Hematopoietic multipotent progenitor cell treated with erythropoietin and hydrocortisone succinate and interleukin-3 and kit ligand, for 17 days (in vitro differentiated cells): ENCODE measurements at regions not wholly inside any gene's neighbourhood (a gene's known extent, or its start where the extent isn't known, plus 50 kb on each side); places are given as distances from the start of the nearest gene placed in this dataset.
"Not testable (repeated sequence)": the region's sequence is repeated elsewhere in the genome, so short reads cannot be mapped to it uniquely, and the experiment has no call there.

Source experiments
- DNase-seq: peaks from one replicate; pipeline ENCODE4 v3.0.0-alpha.2; 2015; ENCODE audit warnings: low spot score

DNA sequence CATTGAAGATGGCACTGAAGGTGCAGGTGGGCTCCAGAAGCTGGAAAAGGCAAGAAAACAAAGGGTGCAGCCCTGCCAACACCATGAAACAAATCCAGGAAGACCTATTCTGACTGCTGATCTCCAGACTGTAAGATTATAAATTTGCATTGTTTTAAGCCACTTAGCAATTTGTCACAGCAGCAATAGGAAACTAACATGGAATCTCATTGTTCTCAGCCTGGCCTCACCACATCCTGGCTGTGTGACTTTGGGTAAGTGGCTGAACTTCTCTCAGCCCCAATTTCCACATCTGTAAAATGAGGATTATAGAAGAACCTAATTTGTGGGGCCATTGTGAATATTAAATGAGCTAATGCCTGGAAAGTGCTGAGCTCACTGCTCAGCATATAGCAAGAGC lies 160.4 kb upstream of the MAFB start:
- DNase-seq: no peak

GRCh38 chr20:40851051-40851450 lies 162.0 kb upstream of the MAFB start:
- DNase-seq: no peak

DNA sequence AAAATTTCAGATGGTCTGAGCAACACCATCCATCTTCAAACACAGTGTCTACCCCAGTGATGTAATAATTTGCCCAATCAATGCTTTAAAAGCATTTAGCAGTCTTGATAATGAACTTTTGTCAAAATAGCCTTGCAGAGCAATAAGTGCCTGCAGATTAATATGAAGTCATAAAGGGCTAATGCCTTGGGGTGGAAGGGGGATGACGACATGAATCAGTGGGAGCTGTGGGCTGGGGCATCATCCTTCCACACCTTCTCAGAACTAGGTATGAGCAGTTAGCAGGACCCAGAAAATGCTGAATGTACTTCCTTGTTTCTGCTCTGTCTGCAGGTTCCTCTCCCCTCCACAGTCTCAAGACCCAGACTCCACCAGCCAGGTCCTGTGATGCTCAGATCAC lies 166.2 kb upstream of the MAFB start:
- DNase-seq: no peak

DNA sequence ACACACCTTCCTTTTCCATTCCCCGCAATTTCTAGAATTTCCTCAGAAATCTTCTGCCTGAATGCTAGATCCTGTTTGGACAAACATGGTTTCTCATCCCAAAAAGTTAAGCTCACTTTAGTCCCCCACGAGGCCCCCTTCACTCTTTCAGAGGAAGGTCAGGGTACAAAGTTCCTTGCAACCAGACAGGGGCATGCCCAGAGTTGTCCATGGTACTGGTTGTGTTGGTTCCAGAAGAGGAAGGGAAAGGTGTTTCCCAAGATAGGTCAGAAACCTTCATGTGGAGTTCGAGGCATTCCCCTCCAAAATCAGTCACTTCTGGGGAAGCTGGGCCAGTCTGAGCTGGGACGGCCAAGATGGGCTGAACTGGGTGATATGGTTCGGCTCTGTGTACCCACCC lies 167.6 kb upstream of the MAFB start:
- DNase-seq: no peak

DNA sequence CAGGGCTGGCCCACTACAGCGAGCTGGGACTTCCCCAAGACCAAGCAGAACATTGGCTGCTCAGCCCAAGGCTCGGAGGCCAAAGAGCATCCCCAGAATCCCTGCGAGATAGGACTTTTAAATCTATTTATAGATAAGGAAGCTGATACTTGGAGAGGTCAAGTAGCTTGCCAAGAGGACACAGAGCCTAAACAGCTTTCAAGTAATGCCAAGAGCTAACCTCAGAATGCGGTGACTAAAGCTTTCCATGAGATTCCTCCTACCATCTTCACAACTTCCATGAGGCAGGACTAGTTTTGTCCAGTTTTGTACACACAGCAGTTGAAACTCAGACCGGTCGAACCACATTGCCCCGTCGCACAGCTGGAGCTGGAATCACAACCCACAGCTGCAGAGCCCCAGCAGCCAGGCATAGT lies 168.1 kb upstream of the TOP1 start:
- DNase-seq: no peak

DNA sequence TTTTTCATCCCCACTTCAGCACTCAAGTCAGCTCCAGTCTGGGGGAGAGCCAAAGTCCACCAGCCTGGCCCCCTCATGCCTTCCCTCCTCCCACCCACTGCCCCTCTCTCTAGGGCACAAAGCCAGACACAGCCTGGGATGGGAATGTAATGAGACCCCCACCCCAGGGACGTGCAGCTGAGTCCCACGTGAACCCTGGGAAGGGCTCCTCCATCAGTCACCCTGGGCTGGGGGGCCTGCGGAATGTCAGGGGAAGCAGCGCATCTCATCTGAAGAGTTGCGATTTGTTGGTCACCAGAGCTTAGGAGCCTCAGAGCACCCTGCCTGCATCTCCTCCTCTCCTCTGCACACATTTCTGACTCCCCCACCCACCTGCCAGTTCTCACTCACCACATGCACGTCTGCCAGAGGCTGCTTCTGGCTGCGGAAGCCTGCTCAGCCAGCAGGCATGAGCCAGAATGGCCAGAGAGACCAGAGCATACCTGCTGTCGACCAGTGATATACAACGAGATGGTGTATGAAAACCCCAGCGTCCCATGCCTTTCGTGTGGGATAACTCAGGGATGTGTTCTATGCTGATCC lies 167.1 kb upstream of the TOP1 start:
- DNase-seq: no peak

- no peak for DNase-seq
These were observed 165.2 kb upstream of the TOP1 start for GRCh38 chr20:40863355-40863919.

- DNase-seq: no peak
These were observed 164.2 kb upstream of the TOP1 start for GRCh38 chr20:40864470-40864869.

GRCh38 chr20:40865095-40865494 lies 163.5 kb upstream of the TOP1 start:
- no peak for DNase-seq

DNA sequence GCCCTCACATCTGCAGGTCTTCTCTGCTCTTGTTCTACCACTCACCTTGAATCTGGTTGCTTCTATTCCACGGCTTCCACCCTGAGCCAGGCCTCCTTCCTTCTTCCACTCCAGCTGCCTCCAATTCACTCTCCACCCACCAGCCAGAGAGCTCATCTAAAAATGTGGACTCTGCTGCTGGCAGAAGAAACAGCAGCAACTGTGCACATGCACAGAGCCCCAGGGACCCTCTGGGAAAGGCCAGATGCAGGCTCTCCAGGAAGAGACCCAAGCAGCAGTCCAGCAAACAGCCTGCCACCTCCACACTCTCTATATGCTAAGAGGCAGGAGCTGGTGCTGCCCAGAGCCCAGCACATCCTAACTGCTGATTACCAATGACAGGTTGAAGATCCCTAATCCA lies 162.6 kb upstream of the TOP1 start:
- DNase-seq: no peak

- no peak for DNase-seq
These were observed 159.9 kb upstream of the TOP1 start for GRCh38 chr20:40868551-40869217.

DNA sequence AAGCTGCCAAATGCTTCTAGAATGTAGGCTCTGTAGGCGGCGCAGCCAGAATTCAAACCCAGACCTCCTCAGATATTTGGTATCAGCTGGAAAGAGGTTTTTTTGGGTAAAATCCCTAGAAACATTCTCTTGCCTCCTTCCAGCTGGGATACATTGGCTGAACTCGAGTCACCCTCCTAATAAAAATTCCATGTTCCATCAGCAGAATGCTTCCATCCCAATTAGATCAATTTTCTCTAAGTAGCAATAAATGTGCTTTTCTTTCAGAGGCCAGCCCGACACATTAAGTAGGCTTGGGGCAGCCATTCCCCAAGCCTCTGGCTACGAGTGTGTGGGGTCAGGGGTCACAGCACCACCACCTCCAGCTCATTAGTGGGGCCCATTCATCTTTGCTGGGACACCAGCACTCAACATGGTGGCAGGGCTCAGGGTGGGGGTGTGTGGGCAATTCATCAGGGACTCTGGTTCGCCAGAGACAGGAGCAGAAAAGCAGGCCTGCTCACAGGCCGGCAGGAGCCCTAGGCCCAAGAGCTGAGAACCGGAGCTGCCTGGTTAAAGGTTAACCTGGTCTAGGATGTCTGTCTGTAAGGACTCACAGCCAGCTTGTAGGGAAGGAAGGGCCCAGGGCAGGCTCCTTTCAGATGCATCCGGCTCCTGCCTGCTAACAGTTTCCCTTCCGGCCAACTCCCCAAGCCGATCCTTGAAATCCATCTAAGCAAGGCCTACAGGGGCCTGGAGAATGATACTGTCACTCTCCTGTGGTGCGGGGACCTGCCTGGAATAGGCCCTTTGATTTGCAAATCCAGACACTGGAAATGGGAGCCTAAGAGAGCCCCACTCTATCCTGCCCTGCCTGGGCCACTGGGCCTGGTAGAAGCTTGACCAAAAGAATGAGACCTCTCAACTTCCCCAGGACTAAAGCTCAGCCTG lies 159.1 kb upstream of the TOP1 start:
- DNase-seq: no peak

DNA sequence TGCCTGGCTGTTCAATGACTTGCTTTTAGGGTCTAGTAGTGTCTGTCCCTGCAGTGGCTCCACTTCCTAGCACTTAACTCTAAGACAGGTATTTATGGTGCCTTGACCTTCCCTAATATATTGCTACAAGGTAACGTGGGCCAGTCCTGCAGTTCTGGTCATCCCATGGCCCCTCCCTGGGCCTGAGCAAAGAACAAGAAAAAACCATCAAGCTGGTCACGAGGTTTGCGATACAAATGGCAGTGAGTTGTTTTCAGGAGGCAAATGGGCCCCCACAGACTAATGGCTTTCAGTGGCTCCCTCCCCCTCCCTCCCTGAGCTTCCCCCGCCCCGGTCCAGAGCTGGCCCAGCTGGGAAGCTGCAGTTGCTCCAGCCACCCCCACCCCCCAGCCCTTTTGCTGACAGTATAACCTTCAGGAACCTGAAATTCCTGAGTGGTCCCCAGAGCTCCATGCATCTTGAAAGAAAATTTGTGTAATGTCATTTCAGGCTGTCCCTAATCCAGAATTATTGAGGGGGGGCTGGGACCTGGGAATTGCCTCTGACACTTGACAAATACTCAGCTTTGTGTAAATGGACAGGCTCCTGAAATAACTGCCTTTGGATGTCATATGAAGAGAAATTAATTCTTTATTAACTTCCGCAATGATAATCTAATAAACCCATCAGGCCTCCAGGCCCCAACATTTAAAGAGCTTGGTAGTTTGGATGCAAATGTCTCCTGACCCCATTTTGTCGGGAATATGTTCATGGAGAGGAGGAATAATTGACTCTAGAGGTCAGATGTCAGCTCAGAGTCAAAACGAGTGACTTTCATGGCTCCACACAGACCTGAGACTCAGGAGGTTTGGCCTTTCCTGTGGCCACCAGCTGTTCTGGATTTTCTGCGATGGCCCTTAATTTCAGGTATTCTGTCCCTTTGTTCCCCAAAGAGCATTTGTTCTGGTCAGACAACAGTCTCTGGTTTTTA lies 153.2 kb upstream of the TOP1 start:
- DNase-seq: no peak

DNA sequence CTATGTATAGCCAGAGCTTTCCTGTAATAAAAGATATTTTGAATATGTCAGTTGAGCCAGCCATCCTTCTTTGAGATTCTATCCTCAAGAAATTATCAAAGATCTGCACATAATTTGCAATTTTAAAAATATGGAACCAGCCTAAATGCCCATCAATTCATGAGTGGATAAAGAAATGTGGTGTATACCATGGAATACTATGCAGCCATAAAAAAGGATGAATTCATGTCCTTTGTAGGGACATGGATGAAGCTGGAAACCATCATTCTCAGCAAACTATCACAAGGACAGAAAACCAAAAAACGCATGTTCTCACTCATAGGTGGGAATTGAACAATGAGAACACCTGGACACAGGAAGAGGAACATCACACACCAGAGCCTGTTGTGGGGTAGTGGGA lies 150.5 kb upstream of the TOP1 start:
- DNase-seq: not testable (repeated sequence)

DNA sequence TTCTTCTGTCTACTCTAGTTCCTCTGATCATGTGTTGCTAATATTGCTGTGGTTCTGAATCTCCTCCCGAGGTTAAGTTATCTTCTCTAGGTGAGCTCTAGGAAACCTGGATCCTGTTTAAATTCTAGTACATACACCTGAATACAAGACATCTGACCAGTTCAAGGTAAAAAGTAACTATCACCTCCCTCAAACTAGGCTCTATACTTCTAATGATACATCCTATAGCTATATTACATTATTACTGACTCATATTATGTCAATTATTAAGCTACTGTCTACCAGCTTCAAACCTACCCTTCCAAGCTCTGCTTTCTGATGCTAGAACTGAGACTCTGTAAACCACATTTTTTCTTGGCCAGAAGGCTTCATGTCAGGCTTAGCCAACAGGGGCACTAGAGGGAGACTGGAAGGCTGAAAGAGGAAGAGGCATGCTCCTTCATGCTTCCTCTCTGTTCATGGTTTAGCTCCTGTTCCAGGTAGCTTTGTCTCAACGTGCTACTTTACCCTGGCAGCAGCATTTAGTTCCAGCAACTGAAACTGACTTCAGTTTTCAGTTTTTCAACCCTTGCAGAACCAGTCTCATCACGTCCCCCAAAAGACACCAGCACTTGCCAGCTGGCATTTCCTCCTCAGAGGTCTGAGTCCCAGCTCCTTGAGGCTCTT lies 148.4 kb upstream of the TOP1 start:
- DNase-seq: no peak

DNA sequence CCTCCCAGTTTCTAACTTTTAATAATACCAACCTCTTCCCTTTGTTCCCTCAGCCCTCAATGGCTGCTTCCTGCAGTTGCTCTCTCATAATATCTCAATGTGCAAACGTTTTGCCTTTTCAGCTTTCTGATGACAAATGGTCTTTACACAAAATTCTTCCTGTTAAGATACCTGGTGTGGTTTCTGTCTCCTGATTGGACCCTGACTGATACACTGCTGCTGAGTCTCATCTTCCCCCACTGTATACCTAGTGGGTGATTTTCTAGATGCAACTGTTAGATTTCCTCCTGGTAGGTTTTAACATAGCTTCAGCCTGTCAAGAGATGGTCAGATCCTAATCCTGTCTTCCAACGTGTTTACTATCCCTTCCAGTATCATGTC lies 147.9 kb upstream of the TOP1 start:
- no peak for DNase-seq

DNA sequence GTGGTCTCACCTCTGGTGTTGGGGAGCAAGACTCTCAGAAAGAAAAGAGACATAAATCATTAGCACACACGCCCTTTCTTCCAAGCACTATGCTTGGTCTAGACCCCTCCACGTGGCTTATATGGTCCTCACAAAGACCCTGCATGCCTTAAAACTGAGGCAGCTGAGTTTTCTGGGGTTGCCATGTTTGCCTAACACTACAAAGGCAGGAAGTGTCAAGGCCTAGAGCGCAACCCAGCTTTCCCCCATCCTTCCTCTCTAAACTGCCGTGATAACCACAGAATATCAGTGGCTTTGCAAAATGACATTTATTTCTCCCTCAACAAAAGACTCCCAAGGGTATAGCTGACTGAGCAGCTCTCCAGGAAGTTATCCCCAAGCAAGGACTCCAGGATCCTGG lies 146.5 kb upstream of the TOP1 start:
- no peak for DNase-seq

- DNase-seq: no peak
These were observed 145.5 kb upstream of the TOP1 start for GRCh38 chr20:40883097-40883496.

DNA sequence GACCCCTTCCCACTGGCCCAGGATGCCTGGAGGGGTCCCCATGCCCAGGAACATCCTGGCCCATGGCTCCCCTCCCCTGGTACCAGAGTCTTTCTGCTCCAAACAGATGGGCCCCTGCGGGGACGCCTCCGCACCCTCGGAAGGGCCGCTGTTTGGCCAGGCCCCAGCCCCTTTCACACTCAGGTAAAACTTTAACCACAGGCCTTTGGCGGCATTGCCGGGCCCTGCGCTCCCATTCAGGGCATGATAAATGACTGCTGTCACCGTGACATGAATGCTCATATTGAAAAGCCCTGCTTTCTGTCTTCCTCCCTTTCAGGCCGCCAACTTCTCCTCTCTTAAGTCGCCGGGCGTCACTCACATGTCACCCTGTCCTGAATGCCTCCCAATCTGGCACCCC lies 141.5 kb upstream of the TOP1 start:
- DNase-seq: no peak

GRCh38 chr20:40889266-40889665 lies 139.4 kb upstream of the TOP1 start:
- not testable (repeated sequence) for DNase-seq

DNA sequence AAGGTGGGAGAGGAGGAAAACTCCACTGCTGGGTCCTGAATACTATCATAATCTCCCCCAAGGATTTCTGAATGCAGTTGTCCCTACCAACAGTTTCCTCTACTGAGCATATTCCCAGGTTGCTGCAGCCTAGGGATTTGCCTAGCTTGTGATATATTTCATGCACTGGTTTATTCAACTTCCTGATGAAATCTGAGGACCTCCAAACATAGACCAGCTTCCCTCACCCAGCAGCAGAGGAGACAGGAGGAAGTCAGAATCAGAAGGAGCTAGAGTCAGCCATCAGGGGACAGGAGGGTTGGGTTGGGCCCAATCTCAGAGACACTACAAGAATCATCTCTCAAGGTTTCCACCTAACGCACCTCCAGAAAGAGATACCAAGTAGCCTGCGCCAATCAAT lies 138.4 kb upstream of the TOP1 start:
- DNase-seq: no peak
